WTC11 (cell line): ENCODE measurements at regions not wholly inside any gene's neighbourhood (a gene's known extent, or its start where the extent isn't known, plus 50 kb on each side); places are given as distances from the start of the nearest gene placed in this dataset.

Source experiments
- ESRRA ChIP-seq: sonication (generic); formaldehyde crosslinking; IDR thresholded peaks from 2 replicates; pipeline ENCODE4 v1.8.1; 2022; ENCODE audit warnings: mild to moderate bottlenecking, missing genetic modification reagents, borderline replicate concordance
- PREB ChIP-seq: sonication (generic); formaldehyde crosslinking; IDR thresholded peaks from 2 replicates; pipeline ENCODE4 v1.8.1; 2022; ENCODE audit warnings: mild to moderate bottlenecking, missing genetic modification reagents, moderate library complexity, borderline replicate concordance

GRCh38 chr11:15863411-15863810, 492.9 kb downstream of the SOX6 start:
- TF ChIP-seq PREB (CRISPR knock-in tag) (no peak), ESRRA (CRISPR knock-in tag) (no peak)
